IMR-90 (cell line): ENCODE measurements at regions not wholly inside any gene's neighbourhood (a gene's known extent, or its start where the extent isn't known, plus 50 kb on each side); places are given as distances from the start of the nearest gene placed in this dataset.

Experiments
- ATAC-seq: fragments of 200-7000 bp; cut with Tn5 transposase; 2 replicates; pipeline ENCODE4 v1.9.1; 2020; ENCODE audit warnings: low read depth, mild to moderate bottlenecking, moderate library complexity
- BruUV-seq: library from RNA; stranded (reverse); fragments of 400-500 nt; replicated peaks from 2 replicates; lab custom pipeline; 2021; lab: Mats Ljungman, UMichigan
- CTCF ChIA-PET: fragments of 300-600 bp; formaldehyde crosslinking; extraction: SDS; loops from one replicate; lab custom pipeline; 2021; ENCODE audit warnings: antibody characterized with exemption; lab: Yijun Ruan, JAX
- POLR2A ChIA-PET: fragments of 300-600 bp; sonication (Branson Sonifier 250); formaldehyde crosslinking; loops from one replicate; lab custom pipeline; 2022; ENCODE audit warnings: antibody characterized with exemption; ENCODE audit not compliant: unreplicated experiment; lab: Charles Lee
- DNase-seq: peaks from one replicate; pipeline ENCODE4 v3.0.0; 2013
- H2AFZ ChIP-seq: replicated peaks from 2 replicates; pipeline ENCODE3; 2013; ENCODE audit warnings: low read length, mild to moderate bottlenecking; ENCODE audit not compliant: poor library complexity
- H2AK5ac ChIP-seq: 2 replicates; pipeline ENCODE4 v1.6.1; 2013; ENCODE audit warnings: low read depth, low read length, inconsistent platforms
- H2AK9ac ChIP-seq: replicated peaks from 2 replicates; pipeline ENCODE3; 2013; ENCODE audit warnings: mild to moderate bottlenecking, low read depth, low read length, moderate library complexity; ENCODE audit not compliant: poor library complexity
- H2BK120ac ChIP-seq: 2 replicates; pipeline ENCODE4 v1.6.1; 2013; ENCODE audit warnings: low read depth, low read length, inconsistent platforms
- H2BK15ac ChIP-seq: 3 replicates; pipeline ENCODE4 v1.6.1; 2013; ENCODE audit warnings: low read depth, low read length, inconsistent platforms
- H2BK20ac ChIP-seq: 2 replicates; pipeline ENCODE4 v1.6.1; 2013; ENCODE audit warnings: low read depth, mild to moderate bottlenecking, inconsistent platforms, low read length, moderate library complexity
- H2BK5ac ChIP-seq: 2 replicates; pipeline ENCODE4 v1.6.1; 2013; ENCODE audit warnings: mild to moderate bottlenecking, low read depth, low read length, inconsistent platforms; ENCODE audit not compliant: poor library complexity, severe bottlenecking
- H3K14ac ChIP-seq: replicated peaks from 2 replicates; pipeline ENCODE4 v1.6.1; 2013; ENCODE audit warnings: low read depth, low read length, inconsistent platforms
- H3K18ac ChIP-seq: 2 replicates; pipeline ENCODE4 v1.6.1; 2013; ENCODE audit warnings: low read depth, low read length, control low read depth
- H3K23ac ChIP-seq: 2 replicates; pipeline ENCODE4 v1.6.1; 2013; ENCODE audit warnings: low read depth, low read length, inconsistent platforms
- H3K27ac ChIP-seq: 2 replicates; pipeline ENCODE4 v1.5.1; 2013; ENCODE audit warnings: mild to moderate bottlenecking, control low read depth, low read length; ENCODE audit not compliant: insufficient read depth
- H3K27me3 ChIP-seq: 2 replicates; pipeline ENCODE4 v1.6.1; 2013; ENCODE audit warnings: low read length; ENCODE audit not compliant: control insufficient read depth, insufficient read depth
- H3K36me3 ChIP-seq: 2 replicates; pipeline ENCODE4 v1.6.1; 2013; ENCODE audit warnings: low read length, mixed read lengths; ENCODE audit not compliant: control insufficient read depth, insufficient read depth
- H3K4ac ChIP-seq: 2 replicates; pipeline ENCODE4 v1.6.1; 2013; ENCODE audit warnings: low read depth, low read length, inconsistent platforms
- H3K4me1 ChIP-seq: 2 replicates; pipeline ENCODE4 v1.6.1; 2013; ENCODE audit warnings: low read length, mixed read lengths; ENCODE audit not compliant: control insufficient read depth, insufficient read depth
- H3K4me2 ChIP-seq: 2 replicates; pipeline ENCODE4 v1.6.1; 2013; ENCODE audit warnings: low read depth, mild to moderate bottlenecking, control low read depth, low read length, moderate library complexity
- H3K4me3 ChIP-seq: 2 replicates; pipeline ENCODE4 v1.5.1; 2013; ENCODE audit warnings: low read depth, mild to moderate bottlenecking, control low read depth, low read length, moderate library complexity; ENCODE audit not compliant: insufficient read depth
- H3K56ac ChIP-seq: 2 replicates; pipeline ENCODE4 v1.6.1; 2013; ENCODE audit warnings: low read length, inconsistent platforms; ENCODE audit not compliant: insufficient read depth; ENCODE audit errors: extremely low read depth
- H3K79me1 ChIP-seq, 2 experiments: 2 replicates each; pipeline ENCODE4 v1.6.1; 2013; ENCODE audit warnings: low read length in 2 of 2, inconsistent platforms in 1 of 2, low read depth in 1 of 2
- H3K9ac ChIP-seq: 2 replicates; pipeline ENCODE4 v1.6.1; 2013; ENCODE audit warnings: low read depth, low read length, control low read depth
- H3K9me1 ChIP-seq: 2 replicates; pipeline ENCODE4 v1.6.1; 2013; ENCODE audit warnings: low read length, inconsistent platforms; ENCODE audit not compliant: insufficient read depth
- H3K9me3 ChIP-seq: 2 replicates; pipeline ENCODE4 v1.6.1; 2013; ENCODE audit warnings: low read length; ENCODE audit not compliant: control insufficient read depth, insufficient read depth
- H4K20me1 ChIP-seq: 2 replicates; pipeline ENCODE4 v1.6.1; 2013; ENCODE audit warnings: low read length, inconsistent platforms; ENCODE audit not compliant: insufficient read depth
- H4K5ac ChIP-seq: 2 replicates; pipeline ENCODE4 v1.6.1; 2013; ENCODE audit warnings: mild to moderate bottlenecking, low read depth, low read length, control low read depth
- H4K8ac ChIP-seq, 2 experiments: 2 replicates each; pipeline ENCODE4 v1.6.1; 2013; ENCODE audit warnings: low read depth in 2 of 2, low read length in 2 of 2, control low read depth in 1 of 2, inconsistent platforms in 1 of 2
- H4K91ac ChIP-seq: 2 replicates; pipeline ENCODE4 v1.6.1; 2013; ENCODE audit warnings: low read depth, low read length, inconsistent platforms; ENCODE audit not compliant: insufficient read depth
- MAFK ChIP-seq: IDR thresholded peaks from 2 replicates; pipeline ENCODE4 v1.6.1; 2012; ENCODE audit warnings: low read depth, low read length, improper control_type of control experiment
- RFX5 ChIP-seq: IDR thresholded peaks from 2 replicates; pipeline ENCODE4 v1.8.0; 2012; ENCODE audit warnings: low read depth, mild to moderate bottlenecking, low read length, moderate library complexity
- WGBS, 2 experiments: methylation state at CpG; one replicate each; pipeline versions ENCODE4 v1.1.5 to v1.1.7; 2013; ENCODE audit warnings: missing lambda C conversion rate in 2 of 2; ENCODE audit not compliant: insufficient read length in 1 of 2; ENCODE audit errors: extremely low coverage in 2 of 2; 5-methylcytosine and 5-hydroxymethylcytosine counted together
- dilution Hi-C: fragments of 300-500 bp; cut with HindIII; formaldehyde crosslinking; loops from one replicate; pipeline ENCODE4 v1.14.3; 2018; ENCODE audit warnings: low sequenced_read_pairs; ENCODE audit not compliant: unreplicated experiment
- in situ Hi-C: fragments of 300-500 bp; cut with MboI; formaldehyde crosslinking; loops from 3 replicates; pipeline ENCODE4 v1.14.3; 2019; ENCODE audit warnings: low sequenced_read_pairs, inconsistent platforms, mixed read lengths
- intact Hi-C: fragments of 100-400 bp; cut with micrococcal nuclease; formaldehyde crosslinking; loops from 2 replicates; pipeline ENCODE4 v1.10.0; 2022

DNA sequence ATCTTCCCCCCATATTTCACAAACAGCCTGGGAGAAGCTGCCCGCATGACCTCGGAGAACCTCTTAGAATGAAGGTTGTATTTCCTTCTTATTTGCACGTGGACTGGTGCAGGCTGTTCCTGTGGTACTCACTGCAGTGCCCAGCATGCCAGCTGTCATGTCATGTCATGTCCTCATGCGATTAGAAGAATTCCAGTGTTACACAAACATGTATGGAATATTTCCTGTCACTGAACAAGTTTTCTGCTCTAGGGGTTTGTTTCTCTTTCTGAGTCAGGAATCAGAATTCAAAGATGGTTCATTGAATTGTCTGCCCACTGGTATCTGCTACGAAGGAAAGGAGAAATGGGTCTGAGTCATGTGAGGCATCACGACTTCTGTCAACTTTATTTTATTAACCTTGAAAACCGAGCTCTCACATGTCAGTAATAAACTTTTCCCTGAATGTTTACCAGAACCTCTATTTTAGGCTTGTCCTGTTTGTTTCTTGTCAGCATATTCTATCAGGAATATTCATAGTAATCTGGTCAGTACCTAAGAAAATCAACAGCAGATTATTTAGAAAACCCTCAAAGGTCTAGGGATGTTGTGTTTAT is 415.6 kb downstream of the GADD45G start:
- Histone ChIP-seq H3K36me3 (no peaks in the 10 kb centered on the region), H3K18ac (no peak overlapping the region), H2AFZ (no peak overlapping the region), H2BK15ac (no peak overlapping the region), H4K91ac (no peak overlapping the region), H2BK20ac (no peak overlapping the region), H2AK5ac (no peak overlapping the region), H3K27me3 (no peaks in the 10 kb centered on the region; the same call in 1 of the 2 replicates), H2BK5ac (no peak overlapping the region), H2BK120ac (no peak overlapping the region), H3K56ac (no peak overlapping the region), H3K4me1 (no peaks in the 10 kb centered on the region), H3K4me3 (no peak overlapping the region), H4K8ac (no peak overlapping the region), H3K9ac (no peak overlapping the region), H3K9me3 (no peaks in the 10 kb centered on the region), H3K79me1 (no peaks in the 10 kb centered on the region), H4K20me1 (no peaks in the 10 kb centered on the region), H3K4me2 (no peak overlapping the region), H3K14ac (no peak overlapping the region), H3K23ac (no peak overlapping the region), H4K5ac (no peak overlapping the region), H3K9me1 (no peaks in the 10 kb centered on the region), H2AK9ac (no peak overlapping the region), H3K27ac (no peak overlapping the region), H3K4ac (no peak overlapping the region)
- in situ Hi-C loops (no loop called here), dilution Hi-C loops (no loop called here), intact Hi-C loops (no loop called here)
- no peak for TF ChIP-seq MAFK
- TF ChIP-seq RFX5: no peak
- ChIA-PET POLR2A (no interaction called here), CTCF (no interaction called here)
- ATAC-seq (no peak), DNase-seq (no peak)
- no TSS peak for BruUV-seq
- WGBS, 2 experiments: no CpG with 5 or more reads among the region's 7 CpGs
